Activated CD4-positive, alpha-beta T cell treated with anti-CD3 and anti-CD28 coated beads, Interleukin-2, amount 50 U/mL, for 1 hour (primary cell): ENCODE measurements at regions not wholly inside any gene's neighbourhood (a gene's known extent, or its start where the extent isn't known, plus 50 kb on each side); places are given as distances from the start of the nearest gene placed in this dataset.

Experiments used
- DNase-seq: peaks from one replicate; pipeline ENCODE4 v3.0.0-alpha.2; 2020

DNA sequence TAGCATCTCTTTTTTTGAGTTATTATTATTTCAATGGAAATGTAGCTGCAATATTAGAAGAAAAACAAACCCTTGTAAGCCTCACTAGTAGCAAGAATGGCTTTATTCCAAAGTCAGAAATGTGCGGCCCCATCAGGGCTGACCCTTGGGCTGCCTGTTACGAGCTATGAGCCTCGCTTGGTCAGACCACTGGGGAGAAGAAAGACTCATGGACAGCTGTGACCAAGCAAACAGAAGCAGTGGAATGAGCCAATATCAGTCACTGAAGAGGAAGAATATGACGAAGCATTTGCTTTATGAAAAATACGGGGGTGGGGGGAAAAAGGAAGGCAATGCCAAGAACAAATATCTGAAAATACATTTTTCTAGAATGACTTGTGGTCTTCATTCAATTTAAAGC lies 504.5 kb downstream of the LMO4 start:
- no peak for DNase-seq

DNA sequence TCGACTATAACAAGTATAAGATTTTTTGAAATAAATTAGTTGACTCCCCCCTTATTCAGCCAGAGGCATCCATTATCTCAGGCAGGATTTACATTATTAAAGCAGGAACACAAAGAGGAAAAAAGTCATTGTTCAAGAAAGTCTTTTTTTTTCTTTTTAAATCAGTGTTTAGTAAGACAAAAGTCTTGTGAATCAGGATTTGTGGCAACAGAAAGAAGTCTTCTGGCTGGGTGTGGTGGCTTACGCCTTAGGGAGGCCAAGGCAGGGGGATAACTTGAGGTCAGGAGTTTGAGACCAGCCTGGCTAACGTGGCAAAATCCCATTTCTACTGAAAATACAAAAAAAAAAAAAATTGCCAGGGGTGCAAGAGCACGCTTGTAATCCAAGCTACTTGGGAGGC lies 505.5 kb downstream of the LMO4 start:
- DNase-seq, result no peak

DNA sequence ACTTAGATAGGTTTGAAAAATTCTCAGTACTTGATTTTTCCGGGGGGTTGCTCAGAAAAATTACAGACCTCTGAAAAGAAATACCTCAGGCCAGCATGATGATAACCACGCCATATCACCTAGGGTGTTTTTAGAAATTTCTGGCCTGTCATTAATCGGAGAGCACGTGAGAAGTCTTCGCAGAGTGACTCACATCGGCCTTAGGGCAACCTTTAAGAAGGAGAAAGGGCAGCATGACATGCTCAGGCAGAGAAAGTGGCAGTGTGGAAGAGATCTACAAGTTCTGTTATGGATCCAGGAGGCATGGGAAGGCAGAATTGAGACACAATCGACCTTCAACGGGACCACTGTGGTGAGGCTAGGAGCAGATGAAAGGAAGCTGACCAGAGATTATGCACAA lies 506.3 kb downstream of the LMO4 start:
- no peak for DNase-seq

DNA sequence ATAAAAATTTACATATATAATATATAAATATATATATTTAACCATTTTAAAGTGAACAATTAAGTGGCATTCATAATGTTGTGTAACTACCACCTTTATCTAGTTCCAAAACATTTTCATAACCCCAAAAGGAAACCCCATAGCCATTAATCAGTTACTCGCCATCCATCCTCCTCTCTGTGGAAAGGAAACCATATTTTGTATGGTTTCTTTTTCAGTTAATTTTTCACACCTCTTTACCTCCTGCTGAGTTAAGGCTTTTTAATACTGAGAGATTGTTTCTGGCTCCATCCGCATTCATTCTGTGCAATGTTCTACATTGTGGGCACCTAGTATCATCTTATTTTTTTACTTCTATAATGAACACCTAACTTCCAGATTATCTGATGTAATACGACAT lies 512.1 kb downstream of the LMO4 start:
- DNase-seq, result no peak

DNA sequence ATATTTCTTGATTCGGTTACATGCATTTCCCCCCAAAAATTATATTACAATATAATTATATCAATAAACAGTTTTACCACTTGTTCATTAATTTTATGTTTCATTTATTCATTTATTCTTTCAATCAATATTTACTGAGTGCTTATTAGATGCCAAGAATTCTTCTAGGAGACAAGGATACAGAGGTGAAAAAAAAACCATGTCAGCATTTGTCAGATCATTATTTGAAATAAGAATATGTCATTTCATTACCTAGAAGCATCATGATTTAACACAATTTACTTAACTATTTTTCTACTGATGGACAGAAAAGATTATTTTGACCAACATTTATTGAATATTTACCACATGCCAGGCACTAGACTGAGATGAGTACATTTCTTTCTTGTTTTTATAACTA lies 512.7 kb downstream of the LMO4 start:
- DNase-seq, result no peak

DNA sequence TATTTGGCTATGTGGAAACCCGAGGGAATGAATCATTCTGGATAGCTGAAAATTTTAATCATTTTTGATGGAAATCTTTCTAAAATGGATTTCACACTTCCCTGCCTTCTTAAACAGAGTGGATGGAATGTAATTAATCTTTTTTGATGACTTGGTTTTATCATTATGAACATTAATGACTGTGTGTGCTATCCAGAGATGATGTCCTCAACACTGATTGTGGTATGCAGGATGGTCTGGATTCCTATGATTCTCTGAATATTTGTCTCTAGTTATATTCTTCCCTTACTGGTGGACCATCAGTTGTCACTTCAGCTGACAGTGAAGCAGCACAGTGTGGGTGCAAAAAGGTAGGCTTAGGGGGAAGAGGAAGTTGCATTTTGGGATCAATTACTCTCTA lies 513.5 kb downstream of the LMO4 start:
- no peak for DNase-seq

DNA sequence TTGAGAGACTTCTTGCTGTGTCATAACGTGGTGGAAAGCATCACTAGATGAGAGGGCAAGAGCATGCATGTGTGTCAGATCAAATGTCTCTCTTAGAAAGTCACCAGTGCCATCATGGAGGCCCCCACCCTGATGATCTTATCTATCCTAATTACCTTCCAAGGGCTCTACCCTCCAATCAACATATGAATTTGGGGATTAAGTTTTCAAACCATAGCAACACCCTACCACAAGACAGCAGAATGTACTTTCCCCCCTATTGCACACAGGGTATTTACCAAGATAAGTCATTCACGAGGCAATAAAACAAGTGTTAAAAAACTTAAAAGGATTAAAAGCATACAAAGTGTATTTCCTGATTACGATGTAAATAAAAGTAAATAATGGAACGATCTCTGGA lies 515.6 kb downstream of the LMO4 start:
- DNase-seq, result no peak

DNA sequence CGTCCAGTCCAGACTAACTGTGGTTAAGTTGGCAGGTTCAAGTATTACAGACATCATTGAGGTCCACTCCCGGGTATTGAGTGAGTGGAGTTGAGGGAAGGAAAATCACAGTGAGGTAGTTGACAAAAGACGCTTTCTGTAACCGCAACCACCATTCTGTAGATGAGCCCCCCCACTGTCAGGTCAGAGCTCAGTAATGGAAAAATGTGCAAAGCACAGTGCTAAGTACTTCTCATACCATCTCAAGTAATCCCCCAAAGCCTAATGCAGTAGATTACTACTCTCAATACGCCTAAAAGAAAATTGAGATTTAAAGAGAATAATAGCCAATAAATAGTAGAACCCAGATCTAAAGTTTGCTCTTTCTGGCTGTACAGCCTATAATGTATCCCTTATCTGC lies 522.8 kb downstream of the LMO4 start:
- DNase-seq, result no peak

DNA sequence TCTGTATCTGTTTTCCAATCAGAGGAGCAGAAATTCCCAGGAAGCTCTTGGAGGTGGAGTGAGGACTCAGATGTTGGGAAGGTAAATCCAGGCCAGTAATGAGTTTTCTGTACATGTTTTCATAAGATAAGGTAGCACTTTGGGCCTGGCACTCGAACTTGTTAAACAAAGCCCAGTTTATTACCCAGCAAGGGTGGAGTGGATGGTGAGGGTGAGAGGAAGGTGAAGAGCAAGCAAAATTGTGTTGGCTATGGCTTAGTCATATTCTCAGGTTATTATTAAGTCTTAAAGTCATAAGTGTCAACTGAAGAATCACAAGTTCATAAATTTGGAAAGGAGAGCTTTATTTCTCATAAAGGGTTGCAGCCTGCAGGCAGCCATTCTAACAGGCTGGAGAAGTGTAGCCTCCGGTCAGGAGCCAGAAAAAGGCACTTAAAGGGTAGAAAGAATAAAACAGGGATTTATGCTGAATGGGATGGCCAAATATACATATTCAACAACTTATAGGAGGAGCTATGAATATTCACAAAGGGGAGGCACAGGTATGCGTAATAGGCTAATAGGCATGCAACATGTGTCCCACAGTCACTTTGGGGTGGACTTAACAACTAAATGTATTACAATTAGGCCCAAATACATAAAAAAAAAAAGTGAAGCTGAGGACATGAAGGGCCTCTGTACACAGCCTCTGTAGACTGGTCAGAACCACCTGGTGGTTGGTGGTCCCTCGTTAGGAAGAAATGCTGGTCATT lies 523.9 kb downstream of the LMO4 start:
- no peak for DNase-seq

DNA sequence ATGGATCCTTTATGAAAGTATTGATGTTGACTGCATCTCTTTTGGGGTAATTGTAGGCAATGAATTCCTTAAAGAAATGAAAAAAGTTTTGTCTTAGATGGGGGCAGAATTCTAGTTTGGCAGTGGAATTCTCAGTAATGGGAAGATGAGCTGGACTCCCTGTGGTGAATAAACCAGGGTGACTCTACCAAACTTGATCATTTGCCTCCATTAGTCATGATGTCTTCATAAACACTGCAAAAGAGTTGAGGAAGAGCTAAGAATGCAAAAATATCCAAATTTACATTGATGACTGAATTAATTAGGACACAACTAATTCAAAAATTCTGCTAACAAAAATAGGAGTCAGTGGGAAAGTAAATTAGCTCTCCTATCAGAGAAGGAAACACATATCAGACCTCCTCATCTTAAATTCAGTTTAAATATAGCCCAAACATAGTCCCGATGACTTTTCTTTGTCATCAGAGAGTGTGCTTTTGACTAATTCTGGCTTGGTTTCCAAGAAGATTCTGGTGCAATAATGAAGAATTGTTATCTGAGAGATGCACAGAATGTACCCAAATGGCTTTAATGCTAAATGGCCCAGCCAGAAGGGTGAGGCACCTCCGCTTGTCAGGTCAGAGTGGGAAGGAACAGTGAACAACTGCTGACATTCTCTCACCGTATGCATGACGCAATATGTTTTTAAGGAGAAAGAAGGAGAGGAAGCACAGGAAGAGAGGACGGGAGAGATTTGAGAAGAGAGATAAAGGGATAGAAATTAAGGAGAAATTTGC lies 525.1 kb downstream of the LMO4 start:
- no peak for DNase-seq

DNA sequence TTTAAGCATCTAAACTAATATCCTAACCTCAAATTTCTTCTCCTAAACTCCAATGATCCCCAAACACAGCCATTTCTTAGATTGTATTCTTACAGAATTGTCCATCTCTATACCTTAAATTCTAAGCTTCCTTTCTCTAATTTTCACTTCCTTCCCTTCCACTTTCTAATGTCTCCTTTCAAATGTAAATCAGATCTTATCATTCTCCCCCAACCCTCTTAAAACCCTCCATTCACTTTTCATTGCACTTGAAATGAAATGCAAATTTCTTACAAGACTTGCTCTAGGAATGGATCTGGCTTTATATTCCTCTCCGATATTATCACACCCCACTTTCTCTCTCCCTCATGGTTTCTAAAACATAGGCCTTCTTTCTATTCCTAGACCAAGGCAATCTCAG lies 534.6 kb downstream of the LMO4 start:
- DNase-seq, result no peak

DNA sequence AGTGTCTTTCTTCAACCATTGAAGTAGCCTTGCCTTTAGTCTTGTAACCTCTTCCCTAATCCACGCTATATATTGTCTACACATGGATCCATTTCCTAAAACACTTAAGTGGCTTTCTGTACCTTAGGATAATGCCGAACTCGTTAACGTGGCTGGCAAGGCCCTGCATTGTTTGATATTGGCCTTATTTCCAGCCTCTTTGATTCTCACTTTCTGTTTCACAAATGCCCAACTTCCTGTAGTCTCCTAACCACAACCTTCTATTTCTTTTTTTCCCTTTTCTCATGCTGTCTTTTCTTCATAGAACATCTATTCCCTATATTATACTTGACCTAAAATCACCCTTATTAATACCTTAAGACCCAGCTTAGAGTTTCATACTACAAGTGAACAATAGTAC lies 536.0 kb downstream of the LMO4 start:
- DNase-seq, result no peak

DNA sequence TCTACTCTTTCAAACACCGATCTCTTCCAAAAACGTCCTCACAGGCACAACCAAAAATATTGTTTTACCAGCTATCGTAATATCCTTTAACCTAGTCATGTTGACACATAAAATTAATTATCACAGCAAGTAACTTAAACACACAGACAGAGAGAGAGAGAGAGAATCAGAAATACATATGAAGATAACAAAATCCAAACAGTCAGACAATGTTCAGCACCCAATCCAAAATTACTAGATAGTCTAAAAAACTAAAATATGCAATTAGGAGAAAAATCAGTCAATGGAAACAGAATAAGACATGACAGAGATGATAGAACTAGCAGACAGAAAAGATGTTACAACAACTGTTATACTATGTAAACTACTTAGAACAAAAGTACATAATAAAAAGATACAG lies 537.7 kb downstream of the LMO4 start:
- no peak for DNase-seq

DNA sequence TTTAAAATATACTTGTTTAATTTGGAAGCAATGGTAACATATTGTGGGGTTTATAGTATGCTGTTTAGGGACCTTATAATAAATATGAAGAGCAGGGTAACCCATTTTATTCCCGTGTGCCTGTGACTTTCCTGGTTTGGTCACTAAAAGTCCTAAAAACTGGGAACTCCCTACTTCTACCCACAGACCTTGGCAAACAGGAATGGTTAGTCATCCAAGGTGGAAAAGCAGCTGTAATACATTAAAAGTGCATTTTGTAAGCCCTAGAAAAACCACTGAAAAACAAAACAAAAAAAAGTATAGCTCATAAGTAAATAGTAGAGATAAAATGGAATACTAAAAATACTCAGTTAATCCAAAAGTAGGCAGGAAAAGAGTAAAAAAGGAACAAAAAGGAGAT lies 538.9 kb downstream of the LMO4 start:
- no peak for DNase-seq

DNA sequence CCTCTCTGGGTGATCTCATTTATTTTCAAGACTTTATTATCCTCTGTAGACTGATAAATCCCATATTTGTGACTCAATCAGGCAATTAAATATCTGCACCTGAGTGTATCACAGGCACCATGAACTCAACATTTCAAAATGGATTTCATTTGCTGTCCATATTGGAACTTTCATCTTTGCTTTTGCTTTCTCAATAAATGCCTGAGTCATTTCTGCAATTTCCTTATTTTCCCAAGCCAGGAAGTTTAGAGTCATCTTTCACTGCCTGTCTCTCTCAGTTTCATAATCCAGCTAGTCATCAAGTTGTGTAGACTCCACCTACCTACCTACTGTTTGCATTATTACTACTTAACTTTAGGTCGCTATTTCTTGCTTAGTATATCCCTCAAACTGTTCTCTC lies 540.9 kb downstream of the LMO4 start:
- no peak for DNase-seq

DNA sequence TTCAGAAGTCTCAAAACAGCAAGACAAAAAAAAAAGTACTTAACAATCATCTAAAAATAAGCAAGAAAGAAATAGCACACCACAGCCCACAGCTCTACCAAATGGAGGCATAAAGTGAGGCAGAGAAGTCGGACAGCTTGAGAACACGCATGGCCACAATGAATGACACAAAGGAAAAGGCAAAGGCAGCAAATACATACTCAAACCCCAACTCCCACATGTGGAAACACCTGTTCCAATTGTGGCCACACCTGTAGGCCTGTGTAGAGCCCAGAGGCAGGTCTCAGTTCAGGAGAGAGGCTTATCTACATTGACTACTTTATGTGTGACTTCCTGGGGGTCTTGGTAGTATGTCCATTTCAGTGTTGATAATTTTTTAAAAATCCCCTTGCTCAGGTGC lies 543.5 kb downstream of the LMO4 start:
- no peak for DNase-seq

DNA sequence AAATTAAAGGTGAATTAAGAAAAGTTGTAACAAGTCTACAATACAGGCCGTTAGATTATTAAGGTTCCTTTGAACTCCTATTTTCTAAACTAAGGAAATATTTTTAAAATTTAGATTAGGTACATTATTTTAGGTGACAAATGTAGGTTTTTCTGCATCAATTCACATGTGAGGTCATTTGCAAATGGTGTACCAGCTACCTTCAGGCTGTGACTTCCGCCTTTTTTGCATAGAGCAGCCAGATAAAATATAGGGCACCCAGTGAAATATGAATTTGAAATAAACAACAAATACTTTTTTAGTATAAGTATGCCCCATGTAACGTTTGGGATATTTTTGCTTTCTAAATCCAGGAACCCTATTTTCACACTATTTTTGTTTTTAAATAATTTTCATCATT lies 544.0 kb downstream of the LMO4 start:
- no peak for DNase-seq

DNA sequence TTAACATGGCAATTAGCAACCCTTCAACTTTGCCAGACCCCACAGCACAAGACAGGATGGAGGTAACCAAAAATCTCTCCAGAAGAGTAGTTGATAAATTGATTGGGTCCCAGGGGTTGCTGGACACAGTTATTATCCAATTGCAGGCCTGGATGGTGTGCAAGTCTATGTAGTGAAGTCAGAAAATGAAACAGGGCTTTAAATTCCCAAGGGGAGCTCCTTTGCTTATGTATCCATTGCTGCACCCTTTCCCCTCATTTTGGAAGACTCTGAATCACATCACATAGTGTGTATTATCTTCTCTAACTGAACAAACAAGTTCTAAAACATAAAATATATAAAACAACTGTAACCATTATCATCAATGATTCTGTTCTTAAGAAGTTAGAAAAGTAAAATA lies 550.2 kb downstream of the LMO4 start:
- DNase-seq, result no peak

DNA sequence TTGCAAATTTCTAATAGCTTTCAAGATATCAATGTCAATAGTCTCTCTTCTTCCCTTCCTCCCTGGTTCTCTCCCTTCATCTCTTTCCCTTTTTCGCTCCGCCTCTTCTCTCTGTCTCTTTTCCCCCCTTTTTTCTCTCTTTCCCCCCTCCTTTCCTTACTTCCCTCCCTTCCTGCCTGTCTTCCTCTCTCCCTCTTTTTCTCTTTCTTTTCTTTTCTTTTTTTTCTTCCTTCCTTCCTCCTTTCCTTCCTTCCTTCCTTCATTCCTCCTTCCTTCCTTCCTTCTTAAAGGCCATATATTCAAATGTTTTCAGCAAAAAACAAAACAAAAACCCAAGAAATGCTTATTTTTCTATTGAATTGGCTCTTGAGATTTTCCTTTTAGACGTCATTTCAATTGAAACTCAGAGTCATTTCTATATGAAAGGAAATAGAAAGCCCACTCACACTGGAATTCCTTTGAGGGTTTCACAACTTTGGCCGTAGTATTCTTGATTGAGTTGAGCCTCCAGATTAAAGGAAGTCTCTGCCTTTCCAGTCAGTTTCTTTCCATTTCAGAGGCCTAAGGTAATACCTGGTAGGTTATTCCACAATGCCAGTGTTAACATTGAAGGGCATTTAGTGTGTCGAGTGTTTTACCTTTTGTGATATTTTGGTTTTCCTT lies 551.5 kb downstream of the LMO4 start:
- DNase-seq, result no peak

DNA sequence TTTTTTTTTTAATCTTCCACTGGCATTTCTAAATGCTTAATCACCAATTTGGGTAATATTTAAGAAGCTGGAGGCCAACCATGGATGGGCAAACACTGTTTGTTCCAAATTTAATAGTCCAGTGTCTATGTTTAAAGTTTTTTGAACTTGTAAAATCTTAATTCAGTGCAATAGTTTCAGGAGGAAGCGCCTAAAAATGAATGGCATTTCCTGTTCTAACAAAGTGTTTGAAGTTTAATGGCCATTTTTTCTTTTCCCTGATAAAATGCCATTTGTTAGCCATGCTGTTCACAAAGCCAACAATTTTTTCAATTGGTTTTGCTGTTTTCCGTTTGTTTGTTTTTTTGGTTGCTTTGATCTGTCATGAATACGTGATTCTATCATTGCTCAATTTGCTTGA lies 552.1 kb downstream of the LMO4 start:
- no peak for DNase-seq

DNA sequence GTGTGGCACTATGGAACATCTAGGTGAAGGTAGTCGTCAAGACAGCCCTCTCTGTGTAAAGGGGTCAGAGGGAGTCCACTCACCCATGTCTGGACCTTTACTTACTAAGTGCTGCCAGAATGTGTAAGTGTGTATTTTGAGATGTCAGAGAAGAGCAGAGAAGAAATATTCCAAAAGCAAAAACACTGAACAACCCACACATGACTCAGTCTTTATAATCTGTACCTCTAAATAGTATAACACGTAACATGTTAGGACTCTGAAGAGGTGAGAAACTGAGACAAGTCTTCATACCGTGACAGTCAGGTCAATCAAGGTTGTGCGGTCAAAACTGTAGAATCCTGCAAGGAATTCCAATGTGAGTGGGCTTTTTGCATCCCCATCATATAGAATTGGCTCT lies 555.2 kb downstream of the LMO4 start:
- DNase-seq, result no peak

DNA sequence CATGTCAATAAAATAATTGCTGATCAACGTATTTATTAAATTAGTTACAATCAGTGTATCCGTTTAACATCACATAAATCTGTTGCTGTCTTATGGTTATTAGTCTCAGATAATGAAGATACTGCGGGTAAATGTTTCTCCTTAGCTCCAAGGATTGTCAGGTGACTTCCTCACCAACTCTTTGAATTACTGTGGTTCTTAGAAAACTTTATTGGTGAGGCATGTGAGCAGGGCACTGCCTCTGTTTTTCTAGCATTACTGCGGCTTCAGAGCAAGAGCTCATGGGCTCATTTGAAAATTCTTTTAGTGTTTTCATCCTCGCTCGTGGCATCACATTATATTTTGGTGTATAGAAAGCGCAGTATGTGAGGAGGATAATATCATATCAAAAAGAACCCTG lies 555.9 kb downstream of the LMO4 start:
- DNase-seq, result no peak

DNA sequence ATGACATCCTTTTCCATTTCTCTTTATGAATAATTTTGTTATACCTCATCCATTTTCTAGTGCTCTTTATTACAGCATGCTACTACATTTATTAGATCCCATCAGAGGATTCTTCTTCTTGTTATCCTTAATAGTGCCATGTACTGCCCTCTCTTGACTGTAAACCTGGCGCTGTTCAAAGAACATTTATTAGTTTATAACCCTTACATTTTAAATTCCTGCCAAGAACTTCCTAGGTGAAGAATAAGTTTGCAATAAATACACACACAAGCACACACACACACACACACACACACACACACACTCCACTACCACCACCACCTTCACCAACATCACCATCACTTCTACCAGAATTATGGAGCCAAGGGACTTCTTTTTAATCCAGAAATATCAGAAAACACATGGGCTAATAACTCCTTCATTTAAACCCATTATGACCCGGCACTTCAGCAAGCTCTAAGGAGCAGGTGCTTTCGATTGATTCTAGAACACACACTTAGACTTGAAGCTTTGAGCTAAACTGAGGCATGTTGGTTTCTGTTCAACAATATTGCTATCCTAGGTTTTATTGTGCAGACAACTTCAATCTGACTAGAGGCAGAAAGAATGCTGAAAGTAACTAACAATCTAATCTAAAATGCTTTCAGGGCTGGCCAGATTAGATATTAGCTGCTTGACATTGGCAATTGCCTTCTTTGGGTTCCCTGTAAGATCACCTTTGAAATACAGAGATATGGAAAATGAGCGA lies 556.8 kb downstream of the LMO4 start:
- no peak for DNase-seq

DNA sequence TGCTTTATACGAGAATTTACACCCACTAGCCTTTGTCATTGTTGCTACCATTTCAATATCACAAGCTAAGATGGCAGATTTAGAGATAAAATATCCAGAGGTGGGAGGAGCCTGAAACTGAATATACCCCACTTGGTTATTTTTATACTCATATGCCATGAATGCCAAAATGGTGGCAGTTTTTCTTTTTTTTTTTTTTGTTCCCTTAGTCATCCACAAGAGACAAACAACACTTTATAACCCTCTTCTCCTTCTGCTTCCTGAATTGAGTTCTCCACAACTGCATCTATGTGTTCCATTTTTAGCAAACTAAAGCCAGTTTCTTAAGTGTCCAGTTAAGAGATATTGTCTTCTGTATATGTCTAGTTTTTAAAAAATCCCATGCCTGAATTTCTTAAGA lies 558.4 kb downstream of the LMO4 start:
- no peak for DNase-seq
